ENCODE measurements at regions not wholly inside any gene's neighbourhood (a gene's known extent, or its start where the extent isn't known, plus 50 kb on each side); places are given as distances from the start of the nearest gene placed in this dataset.

DNA sequence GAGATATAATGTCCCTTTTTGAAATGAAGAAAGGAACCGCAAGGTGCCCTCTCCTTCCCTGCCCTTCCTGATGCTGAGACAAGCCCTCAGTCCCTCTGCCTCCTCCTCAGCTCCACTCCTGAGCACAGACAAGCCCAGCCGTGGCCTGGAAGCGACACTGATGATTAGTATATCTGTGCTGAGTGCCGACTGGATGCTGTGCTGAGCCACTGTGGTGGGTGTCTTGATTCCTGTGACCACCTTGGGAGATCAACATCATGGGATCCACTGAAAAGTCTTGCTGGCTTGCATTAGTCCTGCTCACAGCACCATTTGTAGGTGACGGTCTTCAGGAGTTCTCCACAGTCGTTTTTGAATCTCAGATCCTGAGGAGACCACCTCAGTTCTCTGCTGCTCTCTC is 59.5 kb upstream of the HGFAC start:
- DNase-seq (ENCODE audit: low read depth) = no peak

DNA sequence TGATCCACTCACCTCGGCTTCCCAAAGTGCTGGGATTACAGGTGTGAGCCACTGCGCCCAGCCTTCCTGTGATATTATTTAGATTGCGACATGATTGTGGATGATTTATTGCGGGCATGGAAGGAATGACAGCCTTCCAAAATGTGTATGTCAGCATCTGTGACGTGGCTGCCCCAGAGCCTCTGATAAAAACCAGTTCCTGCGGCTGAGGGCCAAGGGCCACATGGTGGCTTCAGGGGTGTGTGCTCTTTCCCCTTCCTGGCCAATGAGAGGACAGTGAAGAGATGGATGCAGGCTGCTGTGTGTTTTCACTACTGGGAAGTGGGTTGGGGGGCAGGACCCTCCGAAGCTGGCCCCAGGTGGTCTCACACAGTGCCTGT is 57.4 kb upstream of the HGFAC start:
- DNase-seq (ENCODE audit: low read depth) = no peak

DNA sequence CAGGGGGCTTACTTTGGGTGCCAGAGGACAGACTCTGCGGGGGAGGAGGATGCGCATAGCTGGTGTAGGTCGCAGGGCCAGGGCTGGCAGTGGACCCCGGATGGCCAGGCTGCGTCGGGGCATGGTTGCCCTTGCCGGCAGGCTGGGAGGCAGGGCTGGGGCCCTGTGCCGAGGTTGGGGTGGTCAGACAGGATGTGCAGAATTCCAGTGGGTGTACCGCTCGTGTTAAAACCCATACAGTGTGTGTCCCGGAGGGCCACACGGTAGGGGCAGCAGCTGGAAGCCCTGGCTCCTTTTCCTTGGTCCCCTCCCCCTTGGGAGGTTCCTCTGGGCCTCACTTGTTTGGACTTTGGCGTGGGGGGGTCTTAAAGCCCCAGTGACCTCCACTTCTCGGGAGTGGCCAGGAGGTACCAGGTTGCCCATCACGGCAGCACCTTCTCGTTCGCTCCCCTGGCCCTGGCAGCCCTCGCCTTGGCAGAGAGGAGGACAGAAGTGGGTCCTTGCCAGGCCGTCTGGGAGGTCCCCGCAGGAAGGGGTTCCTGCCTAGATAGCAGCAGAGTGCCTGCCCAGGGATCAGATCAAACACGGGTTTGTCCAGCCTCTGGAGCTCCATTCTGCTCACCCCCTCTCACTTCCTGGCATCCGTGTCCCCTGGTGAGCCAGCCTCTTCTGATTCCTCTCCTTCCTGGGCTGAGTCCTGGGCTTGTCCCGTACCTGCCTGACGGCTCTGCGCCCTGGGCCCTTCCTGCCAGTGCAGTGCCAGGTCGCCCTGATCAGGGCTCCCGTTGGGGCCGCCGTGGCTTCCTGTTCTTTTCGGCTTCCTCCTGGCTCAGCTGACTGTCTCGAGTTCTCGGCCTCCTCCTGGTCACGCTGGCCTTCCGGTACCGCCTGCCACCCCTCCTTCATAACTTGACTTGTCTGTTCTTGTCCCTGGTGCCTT is 56.7 kb upstream of the HGFAC start:
- DNase-seq (ENCODE audit: low read depth) = no peak

DNA sequence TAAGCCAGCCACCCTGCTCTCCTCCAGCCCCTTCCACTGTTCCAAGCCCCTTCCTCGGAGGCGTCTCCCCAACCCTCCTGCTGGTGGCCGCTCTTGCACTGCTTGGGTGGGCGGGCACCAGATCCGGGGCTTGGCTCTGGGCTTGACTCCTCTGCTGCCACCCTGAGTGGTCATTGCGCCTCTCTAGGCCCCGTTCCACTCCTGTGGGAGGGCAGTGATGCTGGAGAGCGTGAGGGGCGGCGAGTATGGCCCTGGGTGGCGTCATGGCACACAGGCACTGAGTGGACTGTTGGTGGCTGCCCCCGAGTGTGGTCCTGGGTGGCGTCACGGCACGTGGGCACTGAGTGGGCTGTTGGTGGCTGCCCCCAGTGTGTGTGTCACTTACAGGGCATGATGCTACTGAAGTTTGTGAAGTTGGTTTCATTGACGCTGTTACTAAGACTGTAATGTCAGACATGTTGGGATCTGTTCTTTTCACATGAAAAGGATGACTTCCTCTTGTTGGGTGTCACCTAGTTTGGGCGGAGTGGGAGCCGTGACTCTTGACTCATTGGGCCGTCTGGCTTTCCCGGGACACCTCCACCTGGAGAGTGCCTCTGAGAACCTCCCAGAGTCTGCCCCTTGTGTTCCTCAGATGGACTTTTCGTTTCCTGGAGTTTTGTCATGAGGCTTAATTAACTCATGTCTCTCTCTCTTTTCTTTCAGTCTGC is 55.9 kb upstream of the HGFAC start:
- no peak for DNase-seq (ENCODE audit: low read depth)

DNA sequence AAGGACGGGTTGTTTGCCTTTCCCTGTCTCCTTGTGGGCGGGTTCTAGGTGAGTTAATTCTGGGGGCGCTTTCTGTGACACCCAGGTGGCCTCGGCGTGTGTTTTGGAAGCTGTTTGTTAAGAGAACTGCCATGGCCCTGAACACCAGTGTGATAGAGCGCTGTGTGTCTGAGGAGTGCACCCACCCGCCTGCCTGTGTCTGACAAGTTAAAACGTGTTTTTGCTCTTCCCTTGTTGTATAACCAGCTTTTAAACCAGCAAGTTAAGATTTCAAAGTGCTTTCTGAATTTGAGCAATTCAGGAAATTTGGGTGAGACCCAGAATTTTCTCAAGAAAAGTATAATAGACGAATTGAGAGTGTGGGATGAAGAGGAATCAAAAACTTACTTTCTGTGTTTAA is 55.2 kb upstream of the HGFAC start:
- no peak for DNase-seq (ENCODE audit: low read depth)

DNA sequence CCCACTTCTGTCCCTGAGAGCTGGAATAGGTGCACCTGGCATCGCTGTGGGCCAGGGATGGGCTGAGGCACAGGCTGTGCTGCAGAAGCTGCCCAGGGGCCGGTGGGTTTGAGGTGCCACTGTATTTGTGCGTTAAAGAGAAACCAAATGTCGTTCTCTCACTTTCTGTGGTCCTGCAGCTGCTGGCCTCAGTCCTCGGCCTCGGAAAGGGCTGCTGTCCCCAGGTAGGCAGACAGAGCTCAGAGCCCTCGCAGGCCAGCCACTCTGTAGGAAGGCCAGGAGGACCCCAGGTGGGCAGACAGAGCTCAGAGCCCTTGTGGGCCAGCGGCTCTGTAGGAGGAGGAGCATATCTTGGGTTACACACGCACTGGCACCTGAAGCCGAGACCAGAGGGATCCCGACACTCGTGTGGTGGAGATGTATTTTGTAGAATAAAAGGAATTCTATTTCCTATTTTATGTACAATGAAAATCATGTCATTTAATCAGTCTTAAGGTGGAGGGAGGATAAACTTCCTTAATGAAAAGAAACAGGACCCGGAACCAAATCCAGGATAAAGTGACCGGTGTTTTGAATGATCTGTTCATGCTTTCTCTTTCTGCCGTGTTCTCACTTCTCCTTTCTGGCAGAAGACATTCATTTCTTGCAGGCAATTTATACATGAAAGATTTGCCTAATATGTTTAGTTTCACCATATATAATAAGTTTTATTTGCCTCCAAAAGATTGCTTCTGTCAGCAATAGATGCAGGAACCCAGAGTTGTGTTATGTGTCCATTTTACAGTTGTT is 54.4 kb upstream of the HGFAC start:
- DNase-seq (ENCODE audit: low read depth) = no peak

DNA sequence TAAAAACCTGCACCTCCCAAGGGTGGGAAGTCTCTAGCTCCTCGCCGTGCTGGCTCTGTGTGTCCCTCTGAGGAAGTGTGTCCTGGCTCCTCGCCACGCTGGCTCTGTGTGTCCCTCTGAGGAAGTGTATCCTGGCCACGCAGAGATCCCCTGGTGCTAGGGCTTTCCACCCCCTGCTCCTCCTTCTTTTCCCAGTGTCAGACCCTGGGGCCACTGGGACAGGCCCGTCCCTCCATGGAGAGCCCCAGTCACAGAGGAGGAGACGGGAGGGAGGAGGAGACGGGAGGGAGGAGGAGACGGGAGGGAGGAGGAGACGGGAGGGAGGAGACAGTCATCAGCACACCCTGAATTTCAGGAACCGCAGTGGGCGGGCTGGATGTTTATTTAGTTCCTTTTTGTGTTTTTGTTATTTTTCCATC is 53.8 kb upstream of the HGFAC start:
- no peak for DNase-seq (ENCODE audit: low read depth)

DNA sequence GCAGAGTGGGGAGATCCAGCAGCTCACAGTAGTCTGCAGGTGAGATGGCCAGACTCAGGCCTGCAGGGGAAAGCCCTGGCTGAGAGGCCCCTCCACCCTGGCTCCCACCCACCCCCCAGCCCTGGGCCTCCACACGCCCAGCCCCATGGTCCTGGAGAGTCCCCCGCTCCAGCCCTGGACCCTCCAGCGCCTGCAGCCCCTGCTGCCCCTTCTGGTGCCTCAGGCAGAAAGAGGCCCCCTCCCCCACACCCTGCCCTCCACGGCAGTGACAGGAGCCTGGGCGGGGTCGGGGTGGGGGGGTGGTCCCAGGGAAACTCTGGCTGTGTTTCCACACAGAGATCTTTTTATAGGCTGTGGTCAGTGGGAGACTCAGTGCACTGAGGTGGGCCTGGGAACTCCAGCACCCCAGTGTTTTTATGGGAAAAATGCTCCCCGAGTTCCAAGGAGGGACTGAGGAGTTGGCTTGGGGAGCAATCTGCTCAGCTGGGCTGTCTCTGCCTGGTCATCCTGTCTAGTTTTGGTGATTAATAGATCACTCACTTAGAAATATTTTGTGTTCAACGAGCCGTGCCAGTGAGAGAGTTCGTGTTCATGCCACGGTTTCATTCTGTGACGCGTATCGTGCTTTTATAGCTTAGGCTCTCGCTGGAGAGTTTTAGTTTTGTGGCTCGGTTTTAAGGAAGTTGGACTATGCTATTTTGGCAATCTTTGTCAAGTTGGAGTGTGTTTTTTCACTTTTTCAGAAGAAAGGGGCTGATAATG is 53.1 kb upstream of the HGFAC start:
- DNase-seq (ENCODE audit: low read depth) = no peak

DNA sequence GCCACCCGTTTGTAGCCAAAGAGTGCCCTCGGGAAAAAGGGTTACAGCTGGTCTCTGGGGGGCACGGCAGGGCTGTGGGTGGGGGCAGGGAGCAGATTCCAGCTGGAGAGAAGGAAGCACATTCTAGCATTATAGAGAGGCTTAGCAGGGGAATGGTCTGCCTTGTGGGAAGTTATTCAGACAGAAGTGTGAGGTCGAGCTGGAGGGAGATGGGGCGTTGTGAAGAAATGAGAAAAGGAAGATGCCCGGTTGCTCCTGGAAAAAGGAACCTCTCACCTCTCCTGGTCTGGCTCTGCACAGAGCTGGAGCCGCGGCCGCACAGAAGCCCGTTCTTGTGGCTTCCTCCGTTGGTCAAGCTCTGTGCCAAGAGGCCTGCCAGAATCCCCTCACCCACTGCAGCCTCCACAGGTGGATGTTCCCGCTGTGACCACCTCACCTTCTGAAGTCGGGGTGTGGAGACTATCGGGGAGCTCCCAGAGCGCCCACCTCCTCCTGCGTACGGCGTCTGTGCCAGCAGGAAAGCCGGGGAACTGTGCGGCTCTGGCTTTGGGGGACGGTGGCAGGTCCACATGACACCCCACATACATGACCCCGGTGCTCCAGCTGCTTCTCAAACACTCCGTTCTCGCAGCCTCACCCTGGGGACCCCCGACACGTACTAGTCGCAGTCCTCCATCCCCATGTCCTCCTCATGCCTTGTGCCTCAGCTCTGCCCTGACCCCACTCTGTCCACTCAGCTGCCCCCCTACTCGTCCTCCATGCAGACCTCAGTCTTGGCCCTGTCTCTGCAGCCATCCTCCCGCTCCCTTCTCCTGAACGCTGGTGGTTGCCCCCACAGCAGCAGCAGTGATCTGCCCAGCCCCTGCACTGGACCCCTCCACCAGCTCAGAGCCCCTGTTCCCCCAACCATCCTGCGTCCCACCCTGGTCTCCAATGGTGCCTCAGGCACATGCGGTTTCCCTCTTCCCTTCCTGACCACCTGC is 52.2 kb upstream of the HGFAC start:
- DNase-seq (ENCODE audit: low read depth) = no peak

DNA sequence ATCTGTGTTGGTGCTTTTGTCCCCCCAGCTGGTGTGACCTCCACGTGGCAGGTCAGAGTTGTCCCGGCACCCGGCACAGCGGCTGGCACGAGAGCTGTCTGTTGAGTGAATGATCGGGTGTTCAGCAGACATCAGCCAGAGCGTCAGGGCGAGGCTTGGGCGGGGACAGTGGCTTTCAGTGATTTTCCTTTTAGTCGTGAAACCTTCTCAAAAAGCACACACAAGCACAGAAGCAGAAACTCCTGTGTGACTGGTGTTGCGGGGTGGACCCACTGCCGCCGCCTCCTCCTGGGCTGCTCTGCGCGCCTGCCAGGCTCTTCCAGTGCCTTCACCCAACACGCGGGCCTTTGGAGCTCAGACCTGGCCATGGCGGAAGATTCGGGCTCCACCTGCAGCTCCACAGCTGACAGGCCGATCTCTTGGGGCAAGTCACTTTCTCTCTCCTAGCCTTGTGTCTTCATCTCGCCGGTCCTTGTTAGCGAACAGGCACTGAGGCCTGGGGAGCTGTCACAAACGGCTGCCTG is 51.4 kb upstream of the HGFAC start:
- no peak for DNase-seq (ENCODE audit: low read depth)

DNA sequence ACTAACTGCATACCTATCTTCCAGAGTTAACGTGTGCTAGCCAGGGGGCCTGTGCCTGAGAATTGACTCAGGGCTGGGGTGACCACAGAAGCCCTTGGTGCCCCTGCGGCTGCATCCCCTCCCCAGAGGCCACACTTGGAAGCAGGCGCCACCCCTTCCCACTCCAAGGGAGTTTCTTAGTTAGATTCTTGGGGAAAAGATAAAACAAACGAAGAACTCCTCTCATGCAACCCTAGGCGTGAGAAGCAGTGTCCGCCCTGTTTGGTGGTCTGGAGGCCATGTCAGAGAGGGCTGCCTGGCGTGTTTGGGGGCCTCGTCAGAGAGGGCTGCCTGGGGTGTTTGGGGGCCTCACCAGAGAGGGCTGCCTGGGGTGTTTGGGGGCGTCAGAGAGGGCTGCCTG is 50.3 kb upstream of the HGFAC start:
- DNase-seq (ENCODE audit: low read depth) = no peak

All from CMK (cell line).